Retinal pigment epithelial cell (primary cell): ENCODE measurements at regions not wholly inside any gene's neighbourhood (a gene's known extent, or its start where the extent isn't known, plus 50 kb on each side); places are given as distances from the start of the nearest gene placed in this dataset.
"Not testable (repeated sequence)": the region's sequence is repeated elsewhere in the genome, so short reads cannot be mapped to it uniquely, and the experiment has no call there.

Experiments
- DNase-seq: peaks from one replicate; pipeline ENCODE4 v3.0.0-alpha.2; 2010; ENCODE audit warnings: low read depth
- H3K4me3 ChIP-seq: 2 replicates; pipeline ENCODE4 v1.5.1; 2011; ENCODE audit warnings: mild to moderate bottlenecking, low read length, control low read depth, moderate library complexity
- TF ChIP-seq, protein P1 (sequence below): conservative IDR thresholded peaks from 2 replicates; pipeline ENCODE4 v1.5.1; 2011; ENCODE audit warnings: low read depth, low read length, control low read depth, inconsistent platforms

DNA sequence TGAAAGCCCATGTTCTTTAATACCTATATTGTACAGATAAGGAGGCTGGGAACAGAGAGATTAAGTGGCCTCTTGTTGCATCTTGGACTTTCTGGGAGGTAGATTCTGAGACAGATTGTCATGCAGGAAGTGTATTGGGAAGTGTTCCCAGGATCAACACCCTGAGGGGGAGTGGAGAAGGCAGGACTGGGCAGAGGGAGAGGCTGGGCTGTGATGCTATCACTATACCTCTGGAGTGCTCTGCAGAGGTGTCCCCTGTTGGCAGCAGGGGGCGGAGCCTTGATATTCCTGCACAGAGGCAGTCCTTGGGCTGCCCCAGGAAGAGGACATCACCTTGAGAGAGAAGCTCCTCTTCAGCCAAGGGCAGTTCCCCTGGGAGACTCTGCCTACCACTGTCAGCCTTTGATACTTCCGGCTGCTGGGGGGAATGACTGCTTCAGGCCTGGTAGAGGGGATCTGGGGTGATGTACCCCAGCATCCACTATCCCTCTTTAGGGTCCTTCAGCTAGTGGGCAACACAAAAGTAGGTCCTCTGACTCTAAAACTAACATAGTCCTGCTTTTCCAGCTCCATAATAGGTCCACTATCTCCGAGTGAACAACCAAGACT lies 97.4 kb upstream of the RNU6-1 start:
- TF ChIP-seq, protein P1, sequence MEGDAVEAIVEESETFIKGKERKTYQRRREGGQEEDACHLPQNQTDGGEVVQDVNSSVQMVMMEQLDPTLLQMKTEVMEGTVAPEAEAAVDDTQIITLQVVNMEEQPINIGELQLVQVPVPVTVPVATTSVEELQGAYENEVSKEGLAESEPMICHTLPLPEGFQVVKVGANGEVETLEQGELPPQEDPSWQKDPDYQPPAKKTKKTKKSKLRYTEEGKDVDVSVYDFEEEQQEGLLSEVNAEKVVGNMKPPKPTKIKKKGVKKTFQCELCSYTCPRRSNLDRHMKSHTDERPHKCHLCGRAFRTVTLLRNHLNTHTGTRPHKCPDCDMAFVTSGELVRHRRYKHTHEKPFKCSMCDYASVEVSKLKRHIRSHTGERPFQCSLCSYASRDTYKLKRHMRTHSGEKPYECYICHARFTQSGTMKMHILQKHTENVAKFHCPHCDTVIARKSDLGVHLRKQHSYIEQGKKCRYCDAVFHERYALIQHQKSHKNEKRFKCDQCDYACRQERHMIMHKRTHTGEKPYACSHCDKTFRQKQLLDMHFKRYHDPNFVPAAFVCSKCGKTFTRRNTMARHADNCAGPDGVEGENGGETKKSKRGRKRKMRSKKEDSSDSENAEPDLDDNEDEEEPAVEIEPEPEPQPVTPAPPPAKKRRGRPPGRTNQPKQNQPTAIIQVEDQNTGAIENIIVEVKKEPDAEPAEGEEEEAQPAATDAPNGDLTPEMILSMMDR: no peak
- no peak overlapping the region for H3K4me3 ChIP-seq
- no peak for DNase-seq

DNA sequence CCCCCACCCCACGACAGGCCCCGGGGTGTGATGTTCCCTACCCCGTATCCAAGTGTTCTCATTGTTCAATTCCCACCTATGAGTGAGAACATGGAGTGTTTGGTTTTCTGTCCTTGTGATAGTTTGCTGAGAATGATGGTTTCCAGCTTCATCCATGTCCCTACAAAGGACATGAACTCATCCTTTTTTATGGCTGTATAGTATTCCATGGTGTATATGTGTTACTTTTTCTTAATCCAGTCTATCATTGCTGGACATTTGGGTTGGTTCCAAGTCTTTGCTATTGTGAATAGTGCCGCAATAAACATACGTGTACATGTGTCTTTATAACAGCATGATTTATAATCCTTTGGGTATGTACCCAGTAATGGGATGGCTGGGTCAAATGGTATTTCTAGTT lies 99.3 kb upstream of the RNU6-1 start:
- not testable (repeated sequence) for H3K4me3 ChIP-seq, DNase-seq

DNA sequence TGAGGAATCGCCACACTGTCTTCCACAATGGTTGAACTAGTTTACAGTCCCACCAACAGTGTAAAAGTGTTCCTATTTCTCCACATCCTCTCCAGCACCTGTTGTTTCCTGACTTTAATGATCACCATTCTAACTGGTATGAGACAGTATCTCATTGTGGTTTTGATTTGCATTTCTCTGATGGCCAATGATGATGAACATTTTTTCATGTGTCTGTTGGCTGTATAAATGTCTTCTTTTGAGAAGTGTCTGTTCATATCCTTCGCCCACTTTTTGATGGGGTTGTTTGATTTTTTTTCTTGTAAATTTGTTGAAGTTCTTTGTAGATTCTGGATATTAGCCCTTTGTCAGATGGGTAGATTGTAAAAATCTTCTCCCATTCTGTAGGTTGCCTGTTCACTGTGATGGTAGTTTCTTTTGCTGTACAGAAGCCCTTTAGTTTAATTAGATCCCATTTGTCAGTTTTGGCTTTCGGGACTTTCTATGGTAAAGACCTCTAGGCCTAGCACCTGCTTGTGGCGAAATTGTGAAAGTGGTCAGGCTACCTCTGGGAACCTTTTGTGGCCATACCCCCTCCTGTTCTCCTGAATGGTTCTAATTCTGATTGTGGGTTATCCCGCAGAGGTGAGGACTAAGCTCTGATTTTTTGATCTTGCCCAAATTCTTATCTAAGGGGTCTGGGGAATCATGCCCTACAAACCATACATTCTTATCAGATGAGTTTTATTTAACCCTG lies 99.9 kb upstream of the RNU6-1 start:
- not testable (repeated sequence) for DNase-seq, H3K4me3 ChIP-seq

DNA sequence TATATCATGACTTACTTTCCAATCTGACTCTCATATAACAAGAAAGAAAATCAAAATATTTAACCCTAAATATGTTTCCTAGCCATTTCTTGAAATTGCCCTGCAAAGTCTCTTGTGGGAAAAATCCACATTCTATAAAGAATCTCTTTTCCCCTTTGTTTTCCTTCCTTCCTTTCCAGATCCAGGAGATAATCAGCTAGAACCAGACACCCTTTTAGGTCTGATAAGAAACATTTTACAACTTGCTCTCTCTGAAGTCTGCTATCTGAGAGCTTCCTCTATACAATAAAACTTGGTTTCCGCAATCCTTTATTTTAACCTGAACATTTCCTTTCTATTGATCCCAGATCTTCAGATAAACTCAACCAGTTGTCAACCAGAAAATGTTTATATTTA lies 100.5 kb upstream of the RNU6-1 start:
- DNase-seq: no peak
- TF ChIP-seq, protein P1: no peak
- H3K4me3 ChIP-seq: no peak overlapping the region

DNA sequence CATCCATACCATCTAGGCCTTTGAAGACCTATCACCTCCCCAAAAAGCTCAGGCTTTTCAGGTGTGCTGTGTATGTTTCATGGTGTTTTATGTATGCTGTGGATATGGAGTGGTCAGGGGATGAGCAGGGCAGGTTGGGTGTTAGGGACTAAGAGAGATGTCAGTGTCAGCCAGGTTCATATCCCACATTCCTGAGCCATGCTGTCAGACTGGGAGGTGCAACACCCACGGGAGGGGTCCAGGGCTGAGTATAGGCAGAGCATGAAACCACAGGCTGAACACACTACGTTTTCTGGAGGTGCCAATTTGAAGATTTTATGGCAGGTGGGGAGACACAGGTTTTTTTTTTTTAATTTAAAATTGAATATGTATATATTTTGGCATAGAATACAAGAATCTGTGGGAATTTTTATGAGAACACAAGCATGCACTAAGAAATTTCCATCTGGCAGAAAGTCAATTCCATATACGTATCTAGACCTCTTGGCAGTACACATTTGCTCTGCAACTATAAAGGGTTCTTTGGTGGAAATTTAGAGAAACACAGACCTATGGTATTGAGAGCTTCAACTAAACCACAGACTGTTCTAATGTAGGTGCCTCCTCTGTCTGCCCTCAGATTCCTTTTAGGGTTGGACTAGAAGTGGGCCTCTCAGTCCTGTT lies 101.9 kb upstream of the RNU6-1 start:
- TF ChIP-seq, protein P1: no peak
- no peak for DNase-seq
- H3K4me3 ChIP-seq: no peak overlapping the region

DNA sequence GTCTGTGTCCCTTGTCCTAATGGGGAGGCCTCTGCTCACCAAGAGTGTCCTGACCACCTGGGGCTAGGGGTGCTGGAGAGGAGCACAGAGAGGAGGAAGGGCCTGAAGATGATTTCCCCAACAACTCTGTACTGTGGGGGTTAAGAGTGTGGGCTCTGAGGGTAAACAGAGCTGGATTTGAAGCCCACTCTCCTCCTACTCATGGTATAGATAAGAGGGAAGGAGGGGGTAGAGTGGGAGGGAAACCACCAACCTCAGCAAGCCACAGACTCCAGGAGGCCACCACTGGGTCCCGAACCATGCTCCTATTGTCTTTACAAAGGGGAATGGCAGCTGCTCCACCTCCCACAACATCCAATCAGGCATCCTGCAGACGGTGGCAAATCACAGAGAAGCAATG lies 103.6 kb upstream of the RNU6-1 start:
- TF ChIP-seq, protein P1: no peak

DNA sequence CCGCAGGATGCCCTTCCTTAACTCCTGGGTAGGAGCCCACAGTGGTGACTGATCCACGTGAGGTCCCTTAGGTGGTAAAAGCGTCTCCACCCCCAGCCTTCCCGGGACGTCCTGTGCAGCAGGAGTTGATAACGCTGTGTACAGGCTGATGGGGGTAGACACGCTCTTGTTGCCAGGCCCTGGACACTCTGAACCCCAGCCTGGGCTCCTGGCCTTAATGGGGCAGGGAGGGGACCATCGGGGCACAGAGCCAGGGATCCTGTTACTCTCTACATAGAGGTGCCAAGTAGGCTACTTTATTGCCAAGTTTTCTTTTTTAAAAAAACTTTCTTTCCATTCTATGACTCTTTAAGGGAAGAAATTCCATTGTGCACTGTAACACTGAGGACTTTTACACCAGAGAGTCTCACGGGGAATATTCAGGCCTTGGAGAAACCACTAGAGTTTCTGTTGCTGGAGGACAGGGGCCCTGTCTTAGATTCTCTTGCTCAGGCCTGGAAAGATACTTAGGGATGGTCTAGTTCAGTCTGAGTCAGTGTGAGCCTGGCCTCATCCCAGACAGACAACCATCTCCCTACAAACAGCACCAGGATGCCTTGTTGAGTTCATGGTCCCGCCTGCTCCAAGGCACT lies 104.3 kb upstream of the RNU6-1 start:
- no peak for DNase-seq
- H3K4me3 ChIP-seq: no peak overlapping the region
- TF ChIP-seq, protein P1: no peak

More for the DNA sequence above, 103.6 kb upstream of the RNU6-1 start:
- DNase-seq: no peak
- H3K4me3 ChIP-seq: no peak overlapping the region
